HepG2 (cell line): ENCODE measurements at regions not wholly inside any gene's neighbourhood (a gene's known extent, or its start where the extent isn't known, plus 50 kb on each side); places are given as distances from the start of the nearest gene placed in this dataset.

Source experiments
- ATF1 ChIP-seq: IDR thresholded peaks from 2 replicates; pipeline ENCODE4 v1.6.1; 2016; ENCODE audit warnings: mild to moderate bottlenecking, control low read depth
- CBX1 ChIP-seq: IDR thresholded peaks from one replicate; pipeline ENCODE4 v1.6.1; 2016; ENCODE audit warnings: antibody characterized with exemption, low read depth
- GMEB2 ChIP-seq: IDR thresholded peaks from 2 replicates; pipeline ENCODE4 v1.6.1; 2016; ENCODE audit warnings: missing biosample characterization, missing genetic modification reagents, low read depth
- HDAC2 ChIP-seq: sonication (generic); formaldehyde crosslinking; IDR thresholded peaks from 2 replicates; pipeline ENCODE4 v1.4.0; 2020; ENCODE audit warnings: missing genetic modification reagents
- KLF9 ChIP-seq: IDR thresholded peaks from 2 replicates; pipeline ENCODE4 v1.6.1; 2016; ENCODE audit warnings: low read depth
- MBD4 ChIP-seq: IDR thresholded peaks from 2 replicates; pipeline ENCODE4 v1.6.1; 2012; ENCODE audit warnings: low read length, inconsistent platforms, borderline replicate concordance
- RCOR2 ChIP-seq: IDR thresholded peaks from 2 replicates; pipeline ENCODE4 v1.6.1; 2016; ENCODE audit warnings: missing biosample characterization, missing genetic modification reagents
- SETDB1 ChIP-seq: sonication (generic); formaldehyde crosslinking; IDR thresholded peaks from 2 replicates; pipeline ENCODE4 v1.5.1; 2020; ENCODE audit warnings: missing genetic modification reagents, mild to moderate bottlenecking, borderline replicate concordance
- SMAD9 ChIP-seq: sonication (generic); formaldehyde crosslinking; IDR thresholded peaks from 2 replicates; pipeline ENCODE4 v1.5.1; 2020; ENCODE audit warnings: mild to moderate bottlenecking, missing genetic modification reagents
- SOX6 ChIP-seq, 2 experiments: fragments of 450-650 bp in 1 of 2; sonication (generic) in 1 of 2; formaldehyde crosslinking in 1 of 2; IDR thresholded peaks; 2 replicates each; pipeline versions ENCODE4 v1.4.0 to v1.6.1; 2017 to 2020; ENCODE audit warnings: antibody characterized with exemption in 1 of 2, mild to moderate bottlenecking in 1 of 2, missing genetic modification reagents in 1 of 2
- TCF7 ChIP-seq: sonication (generic); IDR thresholded peaks from 2 replicates; pipeline ENCODE4 v1.6.1; 2016; ENCODE audit warnings: antibody characterized with exemption, low read depth
- TCF7L2 ChIP-seq: IDR thresholded peaks from 2 replicates; pipeline ENCODE4 v1.6.1; 2011; ENCODE audit warnings: mild to moderate bottlenecking, low read depth, low read length, moderate library complexity
- TSC22D2 ChIP-seq: sonication (generic); formaldehyde crosslinking; IDR thresholded peaks from 2 replicates; pipeline ENCODE4 v1.5.1; 2020; ENCODE audit warnings: missing genetic modification reagents, mild to moderate bottlenecking, borderline replicate concordance
- U2AF1 ChIP-seq: fragments of 200-400 bp; formaldehyde crosslinking; optimal IDR thresholded peaks from 2 replicates; pipeline ENCODE3; 2017; ENCODE audit warnings: mild to moderate bottlenecking, low read depth, low read length
- ZBTB39 ChIP-seq: sonication (generic); formaldehyde crosslinking; IDR thresholded peaks from 2 replicates; pipeline ENCODE4 v1.5.0; 2020; ENCODE audit warnings: missing genetic modification reagents
- ZNF343 ChIP-seq: sonication (generic); formaldehyde crosslinking; IDR thresholded peaks from 2 replicates; pipeline ENCODE4 v1.4.0; 2020; ENCODE audit warnings: mild to moderate bottlenecking, missing genetic modification reagents
- ZNF597 ChIP-seq: sonication (generic); formaldehyde crosslinking; IDR thresholded peaks from 2 replicates; pipeline ENCODE4 v1.5.0; 2020; ENCODE audit warnings: missing genetic modification reagents
- ZNF776 ChIP-seq: sonication (generic); formaldehyde crosslinking; IDR thresholded peaks from 2 replicates; pipeline ENCODE4 v1.4.0; 2020; ENCODE audit warnings: mild to moderate bottlenecking, missing genetic modification reagents
- ZNF780A ChIP-seq: sonication (generic); formaldehyde crosslinking; IDR thresholded peaks from 2 replicates; pipeline ENCODE4 v1.8.0; 2022; ENCODE audit warnings: mild to moderate bottlenecking, missing genetic modification reagents, moderate library complexity
- ZNF83 ChIP-seq: sonication (generic); formaldehyde crosslinking; IDR thresholded peaks from 2 replicates; pipeline ENCODE4 v1.4.0; 2020; ENCODE audit warnings: missing genetic modification reagents, mild to moderate bottlenecking, borderline replicate concordance
- TF ChIP-seq, protein P1 (sequence below), 2 experiments: IDR thresholded peaks; 2 replicates each; pipeline ENCODE4 v1.6.1; 2011 to 2012; ENCODE audit warnings: low read length in 2 of 2, borderline replicate concordance in 1 of 2, low read depth in 1 of 2, mild to moderate bottlenecking in 1 of 2, moderate library complexity in 1 of 2
- TF ChIP-seq, protein P2 (sequence below): sonication (generic); formaldehyde crosslinking; IDR thresholded peaks from 2 replicates; pipeline ENCODE4 v1.5.0; 2020; ENCODE audit warnings: missing genetic modification reagents, mild to moderate bottlenecking, borderline replicate concordance

GRCh38 chr12:30437616-30438015, 258.1 kb downstream of the IPO8 start (continued):
- TF ChIP-seq GMEB2 (CRISPR knock-in tag) (no peak), TCF7 (0 out of 2 replicates have a peak, but pooled peaks have one; percentile 28), TCF7L2 (no peak), ZNF776 (CRISPR knock-in tag) (no peak), ZBTB39 (CRISPR knock-in tag) (no peak), ATF1 (no peak), SETDB1 (CRISPR knock-in tag) (no peak), ZNF343 (no peak), CBX1 (no peak), ZNF597 (CRISPR knock-in tag) (no peak), MBD4 (no peak), SOX6 (IDR thresholded peaks at IDR 0.05) (no peak), SOX6 (CRISPR knock-in tag; IDR thresholded peaks at IDR 0.05) (peak; percentile 53; the same call in 1 of the 2 replicates), U2AF1 (no peak), KLF9 (no peak), ZNF83 (CRISPR knock-in tag) (no peak), TSC22D2 (CRISPR knock-in tag) (no peak), RCOR2 (CRISPR knock-in tag) (no peak), HDAC2 (CRISPR knock-in tag) (peak; percentile 49; the same call in 1 of the 2 replicates), SMAD9 (CRISPR knock-in tag) (no peak), ZNF780A (CRISPR knock-in tag) (no peak)
- TF ChIP-seq, protein P1, sequence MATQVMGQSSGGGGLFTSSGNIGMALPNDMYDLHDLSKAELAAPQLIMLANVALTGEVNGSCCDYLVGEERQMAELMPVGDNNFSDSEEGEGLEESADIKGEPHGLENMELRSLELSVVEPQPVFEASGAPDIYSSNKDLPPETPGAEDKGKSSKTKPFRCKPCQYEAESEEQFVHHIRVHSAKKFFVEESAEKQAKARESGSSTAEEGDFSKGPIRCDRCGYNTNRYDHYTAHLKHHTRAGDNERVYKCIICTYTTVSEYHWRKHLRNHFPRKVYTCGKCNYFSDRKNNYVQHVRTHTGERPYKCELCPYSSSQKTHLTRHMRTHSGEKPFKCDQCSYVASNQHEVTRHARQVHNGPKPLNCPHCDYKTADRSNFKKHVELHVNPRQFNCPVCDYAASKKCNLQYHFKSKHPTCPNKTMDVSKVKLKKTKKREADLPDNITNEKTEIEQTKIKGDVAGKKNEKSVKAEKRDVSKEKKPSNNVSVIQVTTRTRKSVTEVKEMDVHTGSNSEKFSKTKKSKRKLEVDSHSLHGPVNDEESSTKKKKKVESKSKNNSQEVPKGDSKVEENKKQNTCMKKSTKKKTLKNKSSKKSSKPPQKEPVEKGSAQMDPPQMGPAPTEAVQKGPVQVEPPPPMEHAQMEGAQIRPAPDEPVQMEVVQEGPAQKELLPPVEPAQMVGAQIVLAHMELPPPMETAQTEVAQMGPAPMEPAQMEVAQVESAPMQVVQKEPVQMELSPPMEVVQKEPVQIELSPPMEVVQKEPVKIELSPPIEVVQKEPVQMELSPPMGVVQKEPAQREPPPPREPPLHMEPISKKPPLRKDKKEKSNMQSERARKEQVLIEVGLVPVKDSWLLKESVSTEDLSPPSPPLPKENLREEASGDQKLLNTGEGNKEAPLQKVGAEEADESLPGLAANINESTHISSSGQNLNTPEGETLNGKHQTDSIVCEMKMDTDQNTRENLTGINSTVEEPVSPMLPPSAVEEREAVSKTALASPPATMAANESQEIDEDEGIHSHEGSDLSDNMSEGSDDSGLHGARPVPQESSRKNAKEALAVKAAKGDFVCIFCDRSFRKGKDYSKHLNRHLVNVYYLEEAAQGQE (IDR thresholded peaks at IDR 0.05; ENCODE audit: borderline replicate concordance in 1 of 2, low read depth in 1 of 2, low read length in 2 of 2): no peak
- TF ChIP-seq, protein P2, sequence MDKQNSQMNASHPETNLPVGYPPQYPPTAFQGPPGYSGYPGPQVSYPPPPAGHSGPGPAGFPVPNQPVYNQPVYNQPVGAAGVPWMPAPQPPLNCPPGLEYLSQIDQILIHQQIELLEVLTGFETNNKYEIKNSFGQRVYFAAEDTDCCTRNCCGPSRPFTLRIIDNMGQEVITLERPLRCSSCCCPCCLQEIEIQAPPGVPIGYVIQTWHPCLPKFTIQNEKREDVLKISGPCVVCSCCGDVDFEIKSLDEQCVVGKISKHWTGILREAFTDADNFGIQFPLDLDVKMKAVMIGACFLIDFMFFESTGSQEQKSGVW: no peak
